ENCODE measurements at regions not wholly inside any gene's neighbourhood (a gene's known extent, or its start where the extent isn't known, plus 50 kb on each side); places are given as distances from the start of the nearest gene placed in this dataset.

DNA sequence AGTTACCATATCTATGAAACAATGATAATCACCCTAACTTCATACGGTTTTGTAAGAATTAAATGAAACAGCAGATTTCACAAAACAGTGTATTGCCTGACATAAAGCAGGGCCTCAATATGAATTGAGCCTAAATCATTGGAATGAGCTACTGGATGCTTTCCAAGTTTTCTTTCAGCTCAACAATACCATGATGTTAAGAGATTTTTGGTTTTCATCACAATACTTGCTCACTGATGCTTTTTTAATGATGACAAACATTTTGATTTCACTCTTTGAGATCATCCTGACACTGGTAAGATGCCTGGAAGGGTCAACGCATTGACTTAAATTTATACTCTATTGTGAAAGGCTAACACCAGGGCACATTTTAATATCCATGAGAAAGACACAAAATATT is 377.5 kb downstream of the ZNF521 start:
- H3K27me3 ChIP-seq (ENCODE audit: control insufficient read depth, insufficient read depth, low read length): no peaks in the 10 kb centered on the region
- DNase-seq (ENCODE audit: low read depth) (no peak), FAIRE-seq (no peak)
- TF ChIP-seq, protein P1, sequence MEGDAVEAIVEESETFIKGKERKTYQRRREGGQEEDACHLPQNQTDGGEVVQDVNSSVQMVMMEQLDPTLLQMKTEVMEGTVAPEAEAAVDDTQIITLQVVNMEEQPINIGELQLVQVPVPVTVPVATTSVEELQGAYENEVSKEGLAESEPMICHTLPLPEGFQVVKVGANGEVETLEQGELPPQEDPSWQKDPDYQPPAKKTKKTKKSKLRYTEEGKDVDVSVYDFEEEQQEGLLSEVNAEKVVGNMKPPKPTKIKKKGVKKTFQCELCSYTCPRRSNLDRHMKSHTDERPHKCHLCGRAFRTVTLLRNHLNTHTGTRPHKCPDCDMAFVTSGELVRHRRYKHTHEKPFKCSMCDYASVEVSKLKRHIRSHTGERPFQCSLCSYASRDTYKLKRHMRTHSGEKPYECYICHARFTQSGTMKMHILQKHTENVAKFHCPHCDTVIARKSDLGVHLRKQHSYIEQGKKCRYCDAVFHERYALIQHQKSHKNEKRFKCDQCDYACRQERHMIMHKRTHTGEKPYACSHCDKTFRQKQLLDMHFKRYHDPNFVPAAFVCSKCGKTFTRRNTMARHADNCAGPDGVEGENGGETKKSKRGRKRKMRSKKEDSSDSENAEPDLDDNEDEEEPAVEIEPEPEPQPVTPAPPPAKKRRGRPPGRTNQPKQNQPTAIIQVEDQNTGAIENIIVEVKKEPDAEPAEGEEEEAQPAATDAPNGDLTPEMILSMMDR (IDR thresholded peaks at IDR 0.05; ENCODE audit: insufficient read depth, low read length, severe bottlenecking): no peak
- no peak overlapping the region for H3K4me3 ChIP-seq (ENCODE audit: low read depth, low read length)
- no peaks in the 10 kb centered on the region for H3K36me3 ChIP-seq (ENCODE audit: control insufficient read depth, insufficient read depth, low read length)

DNA sequence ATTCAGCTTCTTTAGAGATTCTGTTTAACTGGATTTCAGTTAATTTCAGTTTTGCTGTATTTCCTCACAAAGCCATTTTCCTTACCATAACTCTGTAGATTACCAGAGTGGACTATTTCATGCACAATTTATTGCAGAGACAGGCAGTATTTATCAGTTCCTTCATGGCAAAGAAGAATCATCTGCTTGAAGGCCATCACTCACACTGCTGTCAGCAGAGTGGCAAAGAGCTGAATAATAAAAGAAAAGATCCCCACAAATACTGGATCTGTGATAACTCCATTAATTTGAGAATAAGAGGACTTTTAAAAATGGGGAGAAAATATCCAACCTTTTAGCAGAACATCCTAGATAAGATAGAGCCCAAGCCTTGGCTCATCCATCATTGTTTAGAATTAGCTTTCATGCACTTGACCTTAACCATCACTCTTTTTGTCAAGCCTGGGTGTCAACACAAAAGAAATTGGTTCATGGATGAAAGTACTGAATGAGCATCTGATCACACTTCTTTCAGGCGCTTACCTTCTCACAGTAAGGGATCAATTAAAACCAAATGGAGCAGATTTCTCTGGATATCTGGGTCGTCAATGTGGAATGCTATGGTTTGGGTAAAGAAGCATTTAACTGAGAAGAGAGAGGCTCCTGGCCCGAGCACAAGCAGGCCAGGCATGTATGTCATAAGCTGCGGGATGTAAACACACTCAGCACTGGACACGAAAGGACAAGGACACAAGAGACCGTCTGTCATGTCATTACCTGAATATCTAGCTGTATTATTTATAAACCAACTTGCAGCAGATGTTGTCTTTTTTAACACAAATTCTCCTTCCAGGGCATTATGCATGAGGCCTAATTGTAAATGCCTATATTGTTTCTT is 376.2 kb downstream of the ZNF521 start:
- TF ChIP-seq, protein P1 (IDR thresholded peaks at IDR 0.05; ENCODE audit: insufficient read depth, low read length, severe bottlenecking): no peak

DNA sequence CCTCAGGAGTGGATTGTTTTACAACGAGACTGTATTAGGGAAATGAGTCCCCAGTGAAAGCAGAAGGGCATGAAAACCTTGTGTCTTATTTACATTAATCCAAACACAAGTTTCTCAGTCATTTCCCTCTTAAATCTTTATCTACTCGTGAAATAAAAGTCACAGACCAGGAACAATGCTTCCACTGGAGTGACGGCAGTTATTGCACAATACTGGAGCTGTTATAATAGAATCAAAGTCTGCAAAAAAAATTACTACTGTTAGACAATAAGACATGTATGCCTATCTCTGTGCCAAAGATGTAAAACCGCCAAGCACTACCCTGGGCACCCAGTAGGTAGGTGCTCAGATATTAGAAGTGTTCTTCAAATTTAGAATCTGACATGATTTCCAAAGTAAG is 375.5 kb downstream of the ZNF521 start:
- Histone ChIP-seq H3K27me3 (ENCODE audit: control insufficient read depth, insufficient read depth, low read length) (no peaks in the 10 kb centered on the region), H3K4me3 (ENCODE audit: low read depth, low read length) (no peak overlapping the region), H3K36me3 (ENCODE audit: control insufficient read depth, insufficient read depth, low read length) (no peaks in the 10 kb centered on the region)
- DNase-seq (ENCODE audit: low read depth) (no peak), FAIRE-seq (no peak)
- TF ChIP-seq, protein P1 (IDR thresholded peaks at IDR 0.05; ENCODE audit: insufficient read depth, low read length, severe bottlenecking): no peak

More for the DNA sequence above, 376.2 kb downstream of the ZNF521 start:
- no peaks in the 10 kb centered on the region for H3K36me3 ChIP-seq (ENCODE audit: control insufficient read depth, insufficient read depth, low read length)
- FAIRE-seq (no peak), DNase-seq (ENCODE audit: low read depth) (no peak)
- no peaks in the 10 kb centered on the region for H3K27me3 ChIP-seq (ENCODE audit: control insufficient read depth, insufficient read depth, low read length)
- no peak overlapping the region for H3K4me3 ChIP-seq (ENCODE audit: low read depth, low read length)

DNA sequence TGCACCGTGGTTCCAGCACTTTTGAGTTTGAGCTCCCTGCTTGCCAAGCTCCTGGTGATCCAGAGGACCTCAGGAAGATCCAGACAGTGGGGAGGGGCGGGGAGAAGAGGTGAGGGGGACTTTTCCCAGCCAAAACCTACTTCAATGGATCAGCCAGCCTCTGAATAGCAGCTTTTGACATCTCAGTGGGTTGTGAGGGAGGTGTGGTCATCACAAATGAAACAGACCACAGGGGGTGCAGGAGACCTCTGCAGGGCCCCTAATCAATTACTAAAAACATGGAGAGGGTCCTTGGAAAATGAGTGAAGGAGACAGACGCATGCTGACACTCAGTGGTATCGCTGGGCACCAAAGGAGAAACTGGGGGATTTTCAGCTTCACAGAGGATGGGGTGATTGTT is 372.7 kb downstream of the ZNF521 start:
- TF ChIP-seq, protein P1 (IDR thresholded peaks at IDR 0.05; ENCODE audit: insufficient read depth, low read length, severe bottlenecking): no peak
- FAIRE-seq: no peak
- Histone ChIP-seq H3K4me3 (ENCODE audit: low read depth, low read length) (no peak overlapping the region), H3K36me3 (ENCODE audit: control insufficient read depth, insufficient read depth, low read length) (no peaks in the 10 kb centered on the region), H3K27me3 (ENCODE audit: control insufficient read depth, insufficient read depth, low read length) (no peaks in the 10 kb centered on the region)
- DNase-seq (ENCODE audit: low read depth): no peak

DNA sequence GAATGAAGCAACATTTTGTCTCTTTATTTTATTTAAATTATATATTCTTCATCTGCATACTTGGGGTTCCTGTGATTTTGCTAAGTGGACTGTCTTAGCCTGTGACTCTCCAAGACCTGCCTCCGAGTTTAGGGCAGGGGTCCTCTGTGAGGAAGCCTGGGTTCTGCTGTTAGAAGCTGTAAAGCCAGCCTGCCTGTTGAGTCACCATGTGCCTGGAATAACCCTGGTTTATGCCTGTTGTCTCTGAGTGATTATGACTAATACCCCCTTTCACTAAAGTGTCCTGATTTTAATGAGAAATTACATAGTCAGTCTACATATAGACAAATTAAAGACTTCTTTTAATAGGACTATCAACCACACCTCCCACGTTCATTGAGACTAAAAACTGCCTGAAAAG is 369.1 kb downstream of the ZNF521 start:
- Histone ChIP-seq H3K4me3 (ENCODE audit: low read depth, low read length) (no peak overlapping the region), H3K27me3 (ENCODE audit: control insufficient read depth, insufficient read depth, low read length) (no peaks in the 10 kb centered on the region), H3K36me3 (ENCODE audit: control insufficient read depth, insufficient read depth, low read length) (no peaks in the 10 kb centered on the region)
- DNase-seq (ENCODE audit: low read depth): peak; percentile 66
- FAIRE-seq: no peak
- TF ChIP-seq, protein P1 (IDR thresholded peaks at IDR 0.05; ENCODE audit: insufficient read depth, low read length, severe bottlenecking): no peak
